GM19240 (cell line): ENCODE measurements at regions not wholly inside any gene's neighbourhood (a gene's known extent, or its start where the extent isn't known, plus 50 kb on each side); places are given as distances from the start of the nearest gene placed in this dataset.

Experiments used
- DNase-seq: peaks from one replicate; pipeline ENCODE4 v3.0.0; 2011; ENCODE audit warnings: low spot score; ENCODE audit not compliant: insufficient read length

DNA sequence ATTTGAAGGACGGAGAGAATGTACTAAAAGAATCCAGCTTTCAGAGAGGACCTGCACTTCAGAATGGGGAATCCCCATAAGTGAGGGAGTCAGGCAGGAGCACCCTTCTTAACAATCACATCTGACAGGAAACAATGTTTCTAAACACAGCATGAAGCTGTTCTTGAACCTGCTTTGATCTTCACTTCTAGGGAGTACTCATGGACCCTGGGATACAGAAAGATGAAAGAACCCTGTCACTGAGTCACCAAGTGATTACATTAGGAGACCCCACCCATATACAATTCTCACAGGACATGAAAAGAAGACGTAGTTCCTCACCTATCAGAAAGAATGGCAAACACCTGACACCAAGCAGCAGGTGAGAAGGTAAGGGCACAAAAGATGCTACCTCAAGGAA is 296.9 kb upstream of the ZC3H12C start:
- no peak for DNase-seq

DNA sequence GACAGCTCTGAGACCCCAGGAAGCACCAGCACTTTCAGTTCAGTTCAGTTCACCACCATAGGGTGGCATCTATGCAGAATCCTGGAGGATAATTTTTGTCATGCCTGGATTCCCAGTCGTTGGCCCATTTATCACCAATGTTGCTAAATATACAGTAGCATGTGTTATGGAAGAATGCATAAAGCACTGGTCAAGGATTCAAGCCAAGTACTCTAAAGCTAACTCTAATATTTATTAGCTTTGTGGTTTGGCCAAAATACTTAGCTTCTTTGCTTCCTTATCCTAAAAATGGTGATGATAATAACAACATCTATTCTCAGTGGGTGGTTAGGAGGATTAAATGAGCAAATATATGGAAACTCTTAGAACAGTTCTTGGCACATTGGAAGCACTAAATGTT is 294.7 kb upstream of the ZC3H12C start:
- no peak for DNase-seq

DNA sequence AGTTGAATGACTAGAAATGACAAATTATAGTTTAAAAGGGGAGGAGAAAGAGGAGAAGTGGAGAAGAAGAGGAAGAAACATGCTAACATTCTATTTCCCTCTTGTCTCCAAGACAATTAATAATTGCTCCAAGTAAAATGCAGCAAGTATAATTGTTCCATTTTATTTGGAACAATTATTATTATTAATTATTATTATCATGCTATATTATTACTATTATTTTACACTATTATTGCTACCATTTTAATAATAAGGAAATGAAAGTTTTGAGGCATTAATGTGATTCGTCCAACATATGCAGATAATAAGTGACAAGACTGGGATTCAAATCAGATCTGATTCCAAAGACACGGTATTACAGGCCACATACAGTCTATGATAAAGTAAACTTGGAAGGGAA is 293.6 kb upstream of the ZC3H12C start:
- DNase-seq, result no peak

DNA sequence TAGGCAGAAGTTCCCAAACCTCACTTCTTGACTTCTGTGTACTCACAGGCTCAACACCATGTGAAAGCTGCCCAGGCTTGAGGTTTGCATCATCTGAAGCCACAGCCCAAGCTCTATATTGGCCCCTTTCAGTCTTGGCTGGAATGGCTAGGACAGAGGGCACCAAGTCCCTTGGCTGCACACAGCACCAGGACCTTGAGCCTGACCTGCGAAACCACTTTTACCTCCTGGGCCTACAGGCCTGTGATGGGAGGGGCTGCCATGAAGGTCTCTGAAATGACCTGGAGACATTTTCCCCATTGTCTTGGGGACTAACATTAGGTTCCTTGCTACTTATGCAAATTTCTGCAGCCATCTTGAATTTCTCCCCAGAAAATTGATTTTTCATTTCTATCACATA is 288.3 kb upstream of the ZC3H12C start:
- DNase-seq, result no peak

DNA sequence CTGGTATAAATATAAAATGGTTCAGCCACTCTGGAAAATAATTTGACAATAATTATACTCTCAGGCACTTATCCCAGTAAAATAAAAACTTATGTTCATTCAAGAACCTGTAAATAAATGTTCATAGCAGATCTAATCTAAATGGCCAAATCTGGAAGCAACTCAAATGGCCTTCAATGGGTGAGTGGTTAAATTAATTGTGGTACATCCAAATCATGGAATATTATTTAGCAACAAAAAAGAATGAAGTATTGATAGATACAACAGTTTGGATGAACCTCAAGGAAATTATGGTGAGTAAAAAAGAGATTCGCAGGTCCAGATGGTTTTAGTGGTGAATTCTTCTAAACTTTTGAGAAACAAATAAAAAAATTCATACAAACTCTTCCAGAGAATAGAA is 287.0 kb upstream of the ZC3H12C start:
- DNase-seq, result no peak

DNA sequence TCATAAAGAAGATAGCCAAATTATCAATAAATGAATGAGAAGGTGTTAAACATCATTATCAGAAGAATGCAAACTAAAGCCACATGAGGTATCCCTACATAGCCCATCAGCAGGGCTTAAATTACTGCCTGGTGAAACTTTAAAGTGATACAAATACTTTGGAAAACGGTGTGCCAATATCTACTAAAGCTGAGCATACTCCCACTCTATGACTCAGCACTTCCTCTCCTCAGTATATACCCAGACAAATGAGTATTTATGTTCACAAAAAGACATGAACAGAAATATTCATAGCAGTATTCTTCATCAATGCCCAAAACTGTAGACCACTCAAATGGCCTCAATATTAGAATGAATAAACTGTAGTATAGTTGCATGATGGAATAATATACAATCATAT is 284.6 kb upstream of the ZC3H12C start:
- no peak for DNase-seq

DNA sequence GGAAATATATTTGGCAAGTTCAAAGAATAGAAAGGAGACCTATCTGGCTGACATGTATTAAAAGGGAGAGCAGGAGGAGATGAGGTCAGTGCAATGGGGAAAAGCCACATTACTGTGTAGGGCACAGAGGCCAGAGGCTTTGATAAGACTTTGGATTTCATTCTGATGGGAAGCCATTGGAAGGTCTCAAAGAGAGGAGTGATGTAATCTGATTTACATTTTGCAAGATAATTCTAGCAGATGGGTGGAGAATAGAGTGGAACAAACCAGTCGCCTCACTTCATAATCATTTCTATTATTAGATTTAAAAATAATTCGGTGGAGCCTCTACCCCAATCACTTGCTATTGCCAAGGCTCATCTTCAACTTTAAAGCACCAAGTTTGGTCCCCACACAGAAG is 278.4 kb upstream of the ZC3H12C start:
- DNase-seq, result no peak

DNA sequence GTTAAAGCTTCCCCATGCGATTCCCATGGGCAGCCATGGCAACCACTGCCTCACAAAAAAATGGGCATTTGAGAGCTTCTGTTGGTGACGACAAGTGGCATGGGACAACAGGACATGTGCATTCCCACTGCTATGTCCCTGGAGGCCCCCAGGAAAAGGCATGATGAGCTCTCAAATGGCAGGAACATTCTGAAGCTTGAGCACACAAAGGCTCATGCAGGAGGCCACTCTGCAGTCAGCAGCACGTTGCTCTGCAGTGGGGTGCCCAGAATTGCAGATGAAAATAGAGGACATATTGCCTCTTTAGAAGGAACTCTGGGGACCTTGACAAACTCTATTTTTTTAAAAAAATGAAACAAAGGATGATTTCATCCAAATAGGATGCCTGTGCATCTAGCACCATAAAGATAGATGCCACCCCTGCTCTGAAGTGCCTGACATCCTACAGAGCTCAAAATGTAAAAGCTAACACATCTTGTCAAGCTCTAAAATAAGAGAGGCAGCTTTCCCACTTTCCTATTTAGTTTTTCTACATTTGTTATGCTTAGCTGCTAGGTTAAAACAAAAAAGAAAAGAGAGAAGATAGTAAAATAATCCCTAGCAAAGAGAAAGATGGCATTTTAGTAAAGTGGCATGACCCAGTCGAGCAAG is 277.6 kb upstream of the ZC3H12C start:
- no peak for DNase-seq

DNA sequence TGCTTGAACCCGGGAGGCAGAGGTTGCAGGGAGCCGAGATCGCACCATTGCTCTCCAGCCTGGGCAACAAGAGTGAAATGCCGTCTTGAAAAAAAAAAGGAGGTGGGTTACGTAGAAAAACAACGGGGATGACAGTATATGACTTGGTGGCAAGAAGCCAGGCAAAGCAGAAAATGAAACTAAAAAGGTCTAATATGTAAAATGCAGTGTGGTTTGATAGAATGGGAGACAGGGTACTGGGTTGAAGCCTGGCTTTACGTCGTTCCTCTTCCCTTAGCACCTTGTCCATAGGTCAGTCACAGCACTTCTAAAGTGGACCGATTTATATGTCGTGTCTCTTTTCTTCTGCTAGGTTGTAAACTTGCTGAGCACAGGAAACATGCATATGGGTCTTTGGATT is 274.9 kb upstream of the ZC3H12C start:
- no peak for DNase-seq

DNA sequence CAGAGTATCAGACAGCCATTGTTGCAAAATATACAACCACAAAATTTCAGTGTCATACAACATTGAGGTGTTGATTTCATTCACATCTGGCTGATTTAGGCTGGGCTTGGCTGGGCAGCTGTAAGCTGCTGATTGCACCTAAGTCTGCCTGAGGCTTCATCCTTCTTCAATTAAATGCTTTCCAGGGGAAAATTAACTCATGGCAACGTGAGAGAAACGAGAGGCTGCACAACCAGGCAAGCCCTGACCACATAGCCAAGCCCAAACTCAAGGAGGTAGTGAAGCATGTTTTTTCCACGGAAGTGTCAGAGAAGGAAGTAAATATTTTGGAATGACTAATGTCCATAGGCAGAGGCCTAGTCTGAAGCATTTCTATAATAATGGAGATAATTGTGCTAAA is 273.8 kb upstream of the ZC3H12C start:
- DNase-seq, result no peak

DNA sequence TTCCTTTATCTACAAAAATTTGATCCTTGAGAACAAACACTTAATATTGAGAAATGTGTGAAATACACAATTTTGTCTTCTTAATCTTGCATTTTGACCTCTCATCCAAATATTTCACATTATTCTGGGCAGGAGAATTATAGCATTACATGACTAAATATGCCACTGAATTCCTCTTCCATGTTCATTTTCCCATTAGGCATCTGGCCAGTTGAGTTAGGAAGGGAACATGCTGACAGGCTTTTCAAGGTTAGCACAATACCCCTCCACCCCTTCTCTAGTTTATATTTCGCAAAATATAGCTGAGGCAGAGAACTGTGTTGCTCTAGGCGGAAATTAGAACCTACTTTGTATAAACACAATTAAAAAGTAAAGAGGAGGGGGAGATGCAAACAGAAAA is 271.7 kb upstream of the ZC3H12C start:
- no peak for DNase-seq

DNA sequence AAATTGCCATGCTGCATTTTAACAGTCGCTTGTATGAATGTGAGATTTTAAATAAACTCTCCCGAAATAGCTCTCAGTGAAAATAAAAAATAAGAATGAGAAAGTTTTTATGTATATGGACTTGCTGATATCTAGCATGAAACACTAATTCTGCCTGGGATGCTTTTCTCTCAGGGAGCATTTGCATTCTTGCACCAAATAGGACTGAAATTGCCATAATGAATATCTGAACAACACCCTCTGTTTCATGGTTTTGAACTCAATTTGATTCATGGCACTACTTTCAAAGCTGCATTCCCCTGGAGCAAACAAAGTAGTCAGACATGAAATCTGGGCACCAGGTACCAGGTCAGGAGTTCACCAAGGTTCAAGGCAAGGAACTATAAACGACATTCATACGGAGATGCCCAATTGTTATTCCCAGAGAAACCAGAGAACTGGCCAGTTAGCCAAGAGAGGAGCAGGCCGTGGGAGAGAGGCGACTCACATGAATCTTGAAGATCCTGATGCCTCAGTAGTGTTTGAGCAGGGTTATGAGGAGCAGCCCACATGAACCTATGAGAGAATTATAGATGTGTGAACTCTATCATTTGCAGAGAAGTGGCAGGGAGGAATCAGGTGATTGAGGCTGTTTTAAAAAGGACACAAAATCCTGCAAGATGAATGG is 270.6 kb upstream of the ZC3H12C start:
- no peak for DNase-seq

DNA sequence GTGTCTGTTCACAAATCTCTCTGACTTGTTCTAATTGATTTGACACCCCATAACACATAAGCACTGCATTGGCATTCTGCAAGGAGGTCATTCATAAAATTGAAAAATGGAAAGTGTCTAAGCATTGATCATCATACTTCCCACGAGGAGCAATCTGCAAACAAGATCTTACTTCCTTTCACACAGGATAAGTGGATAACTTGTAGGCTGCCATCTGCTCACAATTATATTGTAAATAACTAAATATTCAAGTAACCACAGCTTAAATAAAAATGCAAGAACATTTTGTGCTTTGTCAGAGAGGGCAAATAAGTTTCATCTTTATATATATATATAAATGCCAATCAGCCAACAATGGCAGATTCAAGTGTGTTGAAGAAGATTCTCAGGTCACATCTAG is 264.8 kb upstream of the ZC3H12C start:
- DNase-seq, result no peak

DNA sequence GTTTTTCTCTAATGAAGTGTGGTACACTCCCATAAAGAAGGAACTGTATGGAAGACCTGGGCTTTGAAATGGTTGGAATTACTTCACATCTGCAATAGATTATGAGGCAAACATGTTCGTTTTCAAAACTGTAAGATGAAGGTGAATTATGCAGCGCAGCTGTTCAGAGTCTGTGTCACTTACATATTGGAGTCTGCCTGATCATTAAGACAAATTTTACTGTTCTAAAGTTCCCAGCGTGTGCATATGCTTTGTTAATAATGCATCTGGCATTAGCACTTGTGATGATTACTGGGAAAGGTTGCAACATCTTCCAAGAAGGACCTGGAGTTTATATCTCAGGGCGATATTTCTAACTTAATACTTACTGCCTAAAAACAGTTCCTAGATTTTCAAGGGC is 255.2 kb upstream of the ZC3H12C start:
- no peak for DNase-seq

DNA sequence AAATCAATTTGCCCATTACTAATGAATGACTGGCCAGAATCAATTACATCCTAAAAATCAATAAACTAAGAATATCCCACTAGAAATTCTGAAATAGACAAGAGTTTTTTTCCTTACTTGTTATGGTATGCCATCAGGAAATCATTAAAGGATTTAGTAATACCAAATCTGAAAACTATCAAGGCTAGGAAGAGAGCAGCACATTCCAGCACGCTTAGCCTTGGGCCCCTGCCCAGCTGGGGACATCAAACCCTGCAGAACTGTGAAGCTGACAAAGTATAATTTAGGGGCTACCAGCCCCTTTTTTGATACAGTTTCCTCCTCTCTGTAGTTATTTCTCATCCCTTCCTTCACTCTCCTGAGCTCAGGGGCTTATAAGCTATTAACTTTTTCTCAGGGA is 247.8 kb upstream of the ZC3H12C start:
- no peak for DNase-seq

DNA sequence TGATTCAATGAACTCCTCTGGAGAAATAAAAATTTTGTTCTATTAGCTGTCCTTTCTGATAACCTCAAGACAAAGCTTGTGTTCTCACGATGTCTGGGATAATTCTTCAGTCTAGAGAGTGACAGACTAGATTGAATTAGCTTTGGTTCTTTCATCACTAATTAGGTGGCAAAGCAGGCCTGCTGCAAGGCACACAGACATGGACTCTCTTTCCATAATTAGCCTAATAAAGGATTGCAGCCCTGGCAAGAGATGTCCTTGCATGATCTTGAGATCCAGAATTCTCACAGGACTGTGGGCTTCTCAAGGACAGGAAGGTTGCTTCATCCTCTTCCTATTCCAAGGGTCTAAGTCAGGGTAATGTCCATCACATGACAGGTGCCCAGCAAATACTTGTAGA is 245.6 kb upstream of the ZC3H12C start:
- no peak for DNase-seq

DNA sequence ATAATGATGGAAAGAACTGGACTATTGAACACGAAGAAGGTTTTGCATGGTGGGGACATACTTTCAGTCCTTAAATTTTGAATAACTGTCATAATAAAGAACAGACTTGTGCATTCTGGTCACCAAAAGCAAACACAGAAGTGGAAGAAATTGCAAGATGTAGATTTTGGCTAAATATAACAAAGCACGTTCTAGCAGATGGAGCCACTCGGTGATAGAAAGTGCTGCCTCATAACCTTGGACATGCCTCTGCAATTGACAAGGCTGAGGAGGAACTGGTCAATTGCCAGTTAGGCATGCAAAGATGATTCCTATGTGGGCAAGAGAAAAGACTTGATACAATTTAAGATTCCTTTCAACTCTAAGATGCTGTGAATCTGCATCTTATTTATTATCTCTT is 244.1 kb upstream of the ZC3H12C start:
- DNase-seq, result no peak

DNA sequence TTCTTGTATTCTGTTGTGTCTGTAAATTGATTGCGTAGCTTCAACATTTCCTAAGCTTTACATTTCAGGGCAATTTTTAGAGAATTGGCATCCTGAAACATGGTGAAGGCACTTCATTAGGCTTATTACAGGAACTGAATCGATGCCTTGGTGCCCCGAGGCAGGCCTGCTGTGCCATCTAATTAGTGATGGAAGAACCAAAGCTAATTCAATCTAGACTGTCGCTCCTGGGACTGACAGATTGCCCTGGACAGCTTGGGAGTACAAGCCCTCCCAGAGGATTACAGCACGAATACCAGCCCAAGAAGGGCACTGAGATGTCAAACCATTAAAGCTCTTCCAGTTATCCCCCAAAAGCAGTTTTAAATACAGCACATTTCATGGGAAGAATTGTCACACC is 243.2 kb upstream of the ZC3H12C start:
- DNase-seq, result no peak

DNA sequence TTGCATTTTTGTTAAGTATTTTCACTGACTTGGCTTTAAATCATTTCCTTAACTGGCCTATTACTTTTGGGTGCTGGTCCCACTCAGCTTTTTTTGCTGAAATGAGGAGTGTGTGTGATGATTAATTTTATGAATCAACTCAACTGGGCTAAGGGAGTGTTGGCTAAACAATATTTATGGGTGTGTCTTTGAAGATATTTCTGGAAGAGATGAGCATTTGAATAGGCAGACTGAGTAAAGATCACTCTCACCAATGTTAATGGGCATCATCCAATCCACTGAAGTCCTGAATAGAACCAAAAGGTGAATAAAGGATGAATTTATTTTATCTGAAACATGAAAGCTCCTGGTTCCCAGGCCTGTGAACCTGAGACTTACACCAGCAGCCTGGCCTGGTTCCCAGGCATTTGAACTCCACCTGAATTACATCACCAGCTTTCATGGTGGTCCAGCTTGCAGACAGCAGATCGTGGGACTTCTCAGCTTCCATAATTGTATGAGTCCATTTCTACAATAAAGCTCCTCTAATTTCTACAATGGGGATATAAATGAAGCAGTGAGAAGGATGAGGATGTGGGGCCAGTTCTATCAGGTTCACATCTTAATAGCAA is 241.3 kb upstream of the ZC3H12C start:
- no peak for DNase-seq

DNA sequence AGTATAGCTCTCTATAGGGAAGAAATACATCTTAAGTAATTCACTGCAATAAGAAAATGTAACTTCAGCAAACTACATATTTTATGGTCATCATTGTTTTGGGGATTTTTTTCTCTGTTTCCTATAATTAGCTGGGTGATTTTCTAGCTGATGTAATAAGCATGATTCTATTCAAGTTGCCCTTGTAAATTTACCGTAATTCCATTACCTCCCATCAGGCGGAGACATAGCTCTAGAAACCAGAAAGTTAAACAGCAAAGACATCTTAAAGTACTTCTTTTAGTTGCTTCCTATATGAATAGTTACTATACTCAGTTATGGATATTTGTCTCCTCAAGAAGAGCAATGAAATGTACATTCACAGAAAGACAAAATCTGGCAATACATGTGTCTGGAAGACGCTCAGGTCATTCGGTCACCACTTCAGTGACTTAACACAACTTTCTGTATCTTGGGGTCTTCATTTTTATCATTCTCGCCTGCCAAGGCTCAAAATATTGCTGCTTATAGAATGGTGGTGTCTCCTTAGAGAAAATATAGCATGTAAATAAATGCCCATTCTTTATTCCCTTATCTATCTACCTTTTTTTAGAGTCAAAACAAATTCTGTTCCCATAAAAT is 239.9 kb upstream of the ZC3H12C start:
- DNase-seq, result no peak

DNA sequence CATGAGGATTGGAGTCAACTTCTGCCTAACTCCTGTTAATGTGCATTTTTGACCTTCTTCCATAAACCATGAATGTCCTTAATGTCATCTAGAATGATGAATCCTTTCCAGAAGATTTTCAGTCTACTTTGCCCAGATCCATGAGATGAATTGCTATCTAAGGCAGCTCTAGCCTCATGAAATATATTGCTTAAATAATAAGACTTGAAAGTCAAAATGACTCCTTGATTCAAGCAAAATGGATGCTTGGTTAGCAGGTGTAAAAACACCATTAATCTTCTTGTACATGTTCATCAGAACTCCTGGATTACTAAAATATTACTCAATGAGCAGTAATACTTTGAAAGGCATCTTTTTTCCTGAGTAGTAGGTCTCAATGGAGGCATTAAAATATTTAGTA is 238.5 kb upstream of the ZC3H12C start:
- no peak for DNase-seq

DNA sequence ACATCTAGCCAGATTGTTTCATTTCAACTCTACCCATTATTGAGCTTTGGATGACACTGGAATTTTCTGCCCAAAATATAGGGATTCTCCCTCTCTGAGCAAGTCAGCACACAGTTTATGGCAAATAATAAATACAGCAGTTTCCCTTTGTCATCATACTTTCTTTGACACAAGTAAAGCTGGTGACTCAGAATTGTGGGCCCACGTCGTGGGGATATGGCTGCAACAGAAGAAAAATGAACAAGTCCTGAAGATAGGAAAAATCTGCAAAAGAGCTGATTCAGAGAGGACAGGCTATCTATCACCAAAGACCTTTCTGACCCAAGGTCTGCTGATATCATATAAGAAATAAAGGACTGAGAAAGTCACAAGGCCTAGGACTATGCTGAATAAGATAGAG is 236.3 kb upstream of the ZC3H12C start:
- DNase-seq, result no peak

DNA sequence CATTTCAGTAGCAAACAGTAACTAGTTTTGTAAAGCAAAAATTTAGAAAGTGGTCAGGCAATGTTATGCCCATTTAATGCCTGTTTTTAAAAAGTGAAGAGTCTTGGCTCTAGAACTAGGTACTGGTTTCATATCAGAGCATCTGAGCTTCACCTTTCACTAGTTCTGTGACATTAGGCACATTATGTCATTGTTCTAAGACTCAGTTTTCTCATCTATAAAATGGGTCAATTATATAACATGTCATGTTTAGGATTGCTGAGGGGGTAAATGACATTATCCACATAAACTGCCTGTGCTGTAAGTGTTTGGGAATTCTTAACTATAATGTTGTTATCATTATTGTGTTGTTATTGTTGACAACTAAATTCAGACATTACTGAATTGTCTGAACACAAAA is 235.6 kb upstream of the ZC3H12C start:
- no peak for DNase-seq
